A549 (cell line): ENCODE measurements at regions not wholly inside any gene's neighbourhood (a gene's known extent, or its start where the extent isn't known, plus 50 kb on each side); places are given as distances from the start of the nearest gene placed in this dataset.

Source experiments
- BHLHE40 ChIP-seq: IDR thresholded peaks from 2 replicates; pipeline ENCODE4 v1.6.1; 2012; ENCODE audit warnings: low read depth, low read length, inconsistent platforms
- POLR2A ChIP-seq: IDR thresholded peaks from 2 replicates; pipeline ENCODE4 v1.6.1; 2012; ENCODE audit warnings: mild to moderate bottlenecking, low read length
- TF ChIP-seq, protein P1 (sequence below): fragments of >200 bp; sonication (Bioruptor Twin); formaldehyde crosslinking; IDR thresholded peaks from 3 replicates; pipeline ENCODE4 v1.5.1; 2016
- TF ChIP-seq, protein P2 (sequence below): fragments of 200-600 bp; sonication (generic); IDR thresholded peaks from 2 replicates; pipeline ENCODE4 v1.6.1; 2016; ENCODE audit warnings: antibody characterized with exemption, mild to moderate bottlenecking, moderate library complexity

DNA sequence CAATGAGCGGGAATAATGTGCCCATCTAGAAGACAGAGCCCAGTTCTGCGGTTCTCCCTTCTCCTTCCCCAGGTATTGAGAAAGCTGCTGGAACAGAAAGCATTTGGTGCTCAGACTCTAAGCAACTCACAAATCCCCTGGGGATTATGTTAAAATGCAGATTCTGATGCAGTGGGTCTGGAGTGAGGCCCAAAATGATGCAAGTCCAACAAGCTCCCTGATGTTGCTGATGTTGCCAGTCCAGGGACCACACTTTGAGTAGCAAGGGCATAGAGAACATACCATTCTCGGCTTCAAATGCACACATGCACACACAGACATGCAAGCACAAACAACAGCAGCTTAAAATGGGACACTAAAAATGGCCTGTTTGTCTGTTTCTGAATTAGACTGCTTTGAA is 274.8 kb upstream of the NCKAP5 start:
- TF ChIP-seq, protein P1, sequence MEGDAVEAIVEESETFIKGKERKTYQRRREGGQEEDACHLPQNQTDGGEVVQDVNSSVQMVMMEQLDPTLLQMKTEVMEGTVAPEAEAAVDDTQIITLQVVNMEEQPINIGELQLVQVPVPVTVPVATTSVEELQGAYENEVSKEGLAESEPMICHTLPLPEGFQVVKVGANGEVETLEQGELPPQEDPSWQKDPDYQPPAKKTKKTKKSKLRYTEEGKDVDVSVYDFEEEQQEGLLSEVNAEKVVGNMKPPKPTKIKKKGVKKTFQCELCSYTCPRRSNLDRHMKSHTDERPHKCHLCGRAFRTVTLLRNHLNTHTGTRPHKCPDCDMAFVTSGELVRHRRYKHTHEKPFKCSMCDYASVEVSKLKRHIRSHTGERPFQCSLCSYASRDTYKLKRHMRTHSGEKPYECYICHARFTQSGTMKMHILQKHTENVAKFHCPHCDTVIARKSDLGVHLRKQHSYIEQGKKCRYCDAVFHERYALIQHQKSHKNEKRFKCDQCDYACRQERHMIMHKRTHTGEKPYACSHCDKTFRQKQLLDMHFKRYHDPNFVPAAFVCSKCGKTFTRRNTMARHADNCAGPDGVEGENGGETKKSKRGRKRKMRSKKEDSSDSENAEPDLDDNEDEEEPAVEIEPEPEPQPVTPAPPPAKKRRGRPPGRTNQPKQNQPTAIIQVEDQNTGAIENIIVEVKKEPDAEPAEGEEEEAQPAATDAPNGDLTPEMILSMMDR = no peak
- TF ChIP-seq, protein P2, sequence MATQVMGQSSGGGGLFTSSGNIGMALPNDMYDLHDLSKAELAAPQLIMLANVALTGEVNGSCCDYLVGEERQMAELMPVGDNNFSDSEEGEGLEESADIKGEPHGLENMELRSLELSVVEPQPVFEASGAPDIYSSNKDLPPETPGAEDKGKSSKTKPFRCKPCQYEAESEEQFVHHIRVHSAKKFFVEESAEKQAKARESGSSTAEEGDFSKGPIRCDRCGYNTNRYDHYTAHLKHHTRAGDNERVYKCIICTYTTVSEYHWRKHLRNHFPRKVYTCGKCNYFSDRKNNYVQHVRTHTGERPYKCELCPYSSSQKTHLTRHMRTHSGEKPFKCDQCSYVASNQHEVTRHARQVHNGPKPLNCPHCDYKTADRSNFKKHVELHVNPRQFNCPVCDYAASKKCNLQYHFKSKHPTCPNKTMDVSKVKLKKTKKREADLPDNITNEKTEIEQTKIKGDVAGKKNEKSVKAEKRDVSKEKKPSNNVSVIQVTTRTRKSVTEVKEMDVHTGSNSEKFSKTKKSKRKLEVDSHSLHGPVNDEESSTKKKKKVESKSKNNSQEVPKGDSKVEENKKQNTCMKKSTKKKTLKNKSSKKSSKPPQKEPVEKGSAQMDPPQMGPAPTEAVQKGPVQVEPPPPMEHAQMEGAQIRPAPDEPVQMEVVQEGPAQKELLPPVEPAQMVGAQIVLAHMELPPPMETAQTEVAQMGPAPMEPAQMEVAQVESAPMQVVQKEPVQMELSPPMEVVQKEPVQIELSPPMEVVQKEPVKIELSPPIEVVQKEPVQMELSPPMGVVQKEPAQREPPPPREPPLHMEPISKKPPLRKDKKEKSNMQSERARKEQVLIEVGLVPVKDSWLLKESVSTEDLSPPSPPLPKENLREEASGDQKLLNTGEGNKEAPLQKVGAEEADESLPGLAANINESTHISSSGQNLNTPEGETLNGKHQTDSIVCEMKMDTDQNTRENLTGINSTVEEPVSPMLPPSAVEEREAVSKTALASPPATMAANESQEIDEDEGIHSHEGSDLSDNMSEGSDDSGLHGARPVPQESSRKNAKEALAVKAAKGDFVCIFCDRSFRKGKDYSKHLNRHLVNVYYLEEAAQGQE = no peak
- TF ChIP-seq POLR2A (no peak), BHLHE40 (no peak)
